Liver (tissue), 3 donors: ENCODE measurements at regions not wholly inside any gene's neighbourhood (a gene's known extent, or its start where the extent isn't known, plus 50 kb on each side); places are given as distances from the start of the nearest gene placed in this dataset.

Experiments used
- CTCF ChIP-seq: fragments of 150-350 bp; IDR thresholded peaks from 2 replicates; pipeline ENCODE4 v1.5.1; 2017; ENCODE audit warnings: improper control_type of control experiment, low read depth, low read length; ENCODE audit not compliant: missing input control
- GABPA ChIP-seq, 2 donors: IDR thresholded peaks in 1 of 2; conservative IDR thresholded peaks in 1 of 2; 2 replicates each; pipeline ENCODE4 v1.6.1; 2016; ENCODE audit warnings: antibody characterized with exemption in 2 of 2, mild to moderate bottlenecking in 1 of 2, moderate library complexity in 1 of 2
- REST ChIP-seq: IDR thresholded peaks from 2 replicates; pipeline ENCODE4 v1.6.1; 2016; ENCODE audit warnings: antibody characterized with exemption, mild to moderate bottlenecking
- RXRA ChIP-seq, 2 donors: IDR thresholded peaks; 2 replicates each; pipeline ENCODE4 v1.6.1; 2017 to 2018; ENCODE audit warnings: antibody characterized with exemption in 2 of 2, mild to moderate bottlenecking in 1 of 2
- TAF1 ChIP-seq: conservative IDR thresholded peaks from 2 replicates; pipeline ENCODE4 v1.6.1; 2016; ENCODE audit warnings: antibody characterized with exemption, mild to moderate bottlenecking
- YY1 ChIP-seq: IDR thresholded peaks from 2 replicates; pipeline ENCODE4 v1.6.1; 2016; ENCODE audit warnings: antibody characterized with exemption, mild to moderate bottlenecking
- ZBTB33 ChIP-seq: IDR thresholded peaks from 2 replicates; pipeline ENCODE4 v1.6.1; 2016; ENCODE audit warnings: antibody characterized with exemption
- TF ChIP-seq, protein P1 (sequence below): IDR thresholded peaks from 2 replicates; pipeline ENCODE4 v1.6.1; 2016; ENCODE audit warnings: antibody characterized with exemption
- donor health status: healthy.
- donor health status: healthy.

- no peak for TF ChIP-seq CTCF
- no peak for TF ChIP-seq ZBTB33
- TF ChIP-seq, protein P1, sequence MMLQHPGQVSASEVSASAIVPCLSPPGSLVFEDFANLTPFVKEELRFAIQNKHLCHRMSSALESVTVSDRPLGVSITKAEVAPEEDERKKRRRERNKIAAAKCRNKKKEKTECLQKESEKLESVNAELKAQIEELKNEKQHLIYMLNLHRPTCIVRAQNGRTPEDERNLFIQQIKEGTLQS = no peak
- TF ChIP-seq REST = no peak
- no peak for TF ChIP-seq RXRA (IDR thresholded peaks at IDR 0.05)
- TF ChIP-seq YY1 = no peak
- TF ChIP-seq GABPA (IDR thresholded peaks at IDR 0.05 in 1 of 2, conservative IDR thresholded peaks at IDR 0.05 in 1 of 2) = no peak
- no peak for TF ChIP-seq TAF1
Observed at GRCh38 chr12:63404611-63405010, 253.6 kb upstream of the AVPR1A start.
